ENCODE measurements at regions not wholly inside any gene's neighbourhood (a gene's known extent, or its start where the extent isn't known, plus 50 kb on each side); places are given as distances from the start of the nearest gene placed in this dataset.
"Not testable (repeated sequence)": the region's sequence is repeated elsewhere in the genome, so short reads cannot be mapped to it uniquely, and the experiment has no call there.

GRCh38 chr20:56890011-56890410, 260.9 kb downstream of the TFAP2C start:
- DNase-seq = no peak

- no peak for DNase-seq
Observed at GRCh38 chr20:56893226-56893917, 264.3 kb downstream of the TFAP2C start.

GRCh38 chr20:56896447-56896846, 267.3 kb downstream of the TFAP2C start:
- DNase-seq = no peak

GRCh38 chr20:56897318-56897957, 268.3 kb downstream of the TFAP2C start:
- DNase-seq = no peak

GRCh38 chr20:56897958-56898349, 268.8 kb downstream of the TFAP2C start:
- DNase-seq = no peak

GRCh38 chr20:56899506-56899905, 270.4 kb downstream of the TFAP2C start:
- no peak for DNase-seq

GRCh38 chr20:56900252-56900651, 271.1 kb downstream of the TFAP2C start:
- DNase-seq = no peak

- DNase-seq = no peak
Observed at GRCh38 chr20:56903421-56903820, 274.3 kb downstream of the TFAP2C start.

- no peak for DNase-seq
Observed at GRCh38 chr20:56903858-56904257, 274.8 kb downstream of the TFAP2C start.

GRCh38 chr20:56909918-56910714, 281.0 kb downstream of the TFAP2C start:
- no peak for DNase-seq

GRCh38 chr20:56911946-56912345, 282.8 kb downstream of the TFAP2C start:
- no peak for DNase-seq

- DNase-seq = no peak
Observed at GRCh38 chr20:56914532-56914931, 285.4 kb downstream of the TFAP2C start.

GRCh38 chr20:56916345-56916622, 287.2 kb downstream of the TFAP2C start:
- no peak for DNase-seq

- DNase-seq = not testable (repeated sequence)
Observed at GRCh38 chr20:56920041-56920440, 290.9 kb downstream of the TFAP2C start.

GRCh38 chr20:56922497-56922896, 293.4 kb downstream of the TFAP2C start:
- DNase-seq = no peak

GRCh38 chr20:56924292-56925081, 295.4 kb downstream of the TFAP2C start:
- no peak for DNase-seq

GRCh38 chr20:56925082-56925830, 296.1 kb downstream of the TFAP2C start:
- DNase-seq = no peak

GRCh38 chr20:56925831-56926170, 296.7 kb downstream of the TFAP2C start:
- DNase-seq = no peak

GRCh38 chr20:56926501-56926900, 297.4 kb downstream of the TFAP2C start:
- no peak for DNase-seq

- no peak for DNase-seq
Observed at GRCh38 chr20:56927127-56927526, 298.0 kb downstream of the TFAP2C start.

- DNase-seq = no peak
Observed at GRCh38 chr20:56928007-56928406, 298.9 kb downstream of the TFAP2C start.

- DNase-seq = no peak
Observed at GRCh38 chr20:56929606-56930005, 300.5 kb downstream of the TFAP2C start.

- DNase-seq = no peak
Observed at GRCh38 chr20:56930876-56931275, 301.8 kb downstream of the TFAP2C start.
